Osteoblast (primary cell): ENCODE measurements at regions not wholly inside any gene's neighbourhood (a gene's known extent, or its start where the extent isn't known, plus 50 kb on each side); places are given as distances from the start of the nearest gene placed in this dataset.
"Not testable (repeated sequence)": the region's sequence is repeated elsewhere in the genome, so short reads cannot be mapped to it uniquely, and the experiment has no call there.

Experiments used
- DNase-seq: peaks from one replicate; pipeline ENCODE4 v3.0.0; 2011; ENCODE audit warnings: low spot score, mixed read lengths; ENCODE audit not compliant: insufficient read length; ENCODE audit errors: missing footprints
- H2AFZ ChIP-seq: 2 replicates; pipeline ENCODE4 v1.6.0; 2011; ENCODE audit warnings: mild to moderate bottlenecking, low read length
- H3K27ac ChIP-seq: 2 replicates; pipeline ENCODE4 v1.5.1; 2011; ENCODE audit warnings: mild to moderate bottlenecking, low read depth, low read length, moderate library complexity
- H3K27me3 ChIP-seq: 2 replicates; pipeline ENCODE4 v1.6.0; 2012; ENCODE audit warnings: mild to moderate bottlenecking, control low read depth, inconsistent platforms, low read length, moderate library complexity; ENCODE audit not compliant: insufficient read depth
- H3K36me3 ChIP-seq: 2 replicates; pipeline ENCODE4 v1.5.1; 2011; ENCODE audit warnings: mild to moderate bottlenecking, low read length, control low read depth, moderate library complexity; ENCODE audit not compliant: insufficient read depth
- H3K4me1 ChIP-seq: 2 replicates; pipeline ENCODE4 v1.5.1; 2011; ENCODE audit warnings: mild to moderate bottlenecking, low read length, control low read depth, moderate library complexity; ENCODE audit not compliant: insufficient read depth
- H3K4me2 ChIP-seq: 2 replicates; pipeline ENCODE4 v1.6.0; 2011; ENCODE audit warnings: mild to moderate bottlenecking, low read length; ENCODE audit not compliant: insufficient read depth
- H3K4me3 ChIP-seq: fragments of 200-600 bp; sonication (generic); 3 replicates; pipeline ENCODE4 v1.5.1; 2012; ENCODE audit warnings: mild to moderate bottlenecking, low read length, inconsistent platforms; ENCODE audit not compliant: insufficient read depth
- H3K79me2 ChIP-seq: 2 replicates; pipeline ENCODE4 v1.6.0; 2012; ENCODE audit warnings: mild to moderate bottlenecking, low read length, control low read depth, inconsistent platforms; ENCODE audit not compliant: insufficient read depth
- H3K9me3 ChIP-seq: 2 replicates; pipeline ENCODE4 v1.5.1; 2011; ENCODE audit warnings: low read depth, low read length, control low read depth
- H4K20me1 ChIP-seq: 2 replicates; pipeline ENCODE4 v1.6.0; 2012; ENCODE audit warnings: mild to moderate bottlenecking, low read length, control low read depth; ENCODE audit not compliant: insufficient read depth
- TF ChIP-seq, protein P1 (sequence below): IDR thresholded peaks from 2 replicates; pipeline ENCODE4 v1.5.1; 2011; ENCODE audit warnings: mild to moderate bottlenecking, low read depth, low read length, moderate library complexity; ENCODE audit errors: extremely low read depth

DNA sequence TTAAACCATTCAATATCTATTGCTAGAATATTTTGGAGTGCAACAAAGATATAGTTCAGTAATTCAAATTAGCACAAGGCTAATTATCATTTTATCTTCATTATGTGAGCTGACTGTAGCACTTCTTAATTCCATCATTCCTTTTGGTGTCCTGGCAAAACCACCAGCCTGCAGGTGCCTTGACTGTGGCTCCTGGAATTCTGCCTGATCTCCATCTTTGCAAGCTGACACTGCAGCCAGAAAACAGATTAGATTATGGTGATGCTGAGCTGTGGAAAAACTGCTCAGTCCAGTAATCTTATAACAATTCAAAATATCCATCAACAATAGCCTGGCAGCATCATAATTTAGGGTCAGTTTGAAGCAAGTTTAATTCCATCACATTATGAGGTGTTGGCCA lies 919.5 kb downstream of the DTWD2 start:
- H3K27ac ChIP-seq: no peak overlapping the region
- H3K79me2 ChIP-seq: no peaks in the 10 kb centered on the region
- TF ChIP-seq, protein P1, sequence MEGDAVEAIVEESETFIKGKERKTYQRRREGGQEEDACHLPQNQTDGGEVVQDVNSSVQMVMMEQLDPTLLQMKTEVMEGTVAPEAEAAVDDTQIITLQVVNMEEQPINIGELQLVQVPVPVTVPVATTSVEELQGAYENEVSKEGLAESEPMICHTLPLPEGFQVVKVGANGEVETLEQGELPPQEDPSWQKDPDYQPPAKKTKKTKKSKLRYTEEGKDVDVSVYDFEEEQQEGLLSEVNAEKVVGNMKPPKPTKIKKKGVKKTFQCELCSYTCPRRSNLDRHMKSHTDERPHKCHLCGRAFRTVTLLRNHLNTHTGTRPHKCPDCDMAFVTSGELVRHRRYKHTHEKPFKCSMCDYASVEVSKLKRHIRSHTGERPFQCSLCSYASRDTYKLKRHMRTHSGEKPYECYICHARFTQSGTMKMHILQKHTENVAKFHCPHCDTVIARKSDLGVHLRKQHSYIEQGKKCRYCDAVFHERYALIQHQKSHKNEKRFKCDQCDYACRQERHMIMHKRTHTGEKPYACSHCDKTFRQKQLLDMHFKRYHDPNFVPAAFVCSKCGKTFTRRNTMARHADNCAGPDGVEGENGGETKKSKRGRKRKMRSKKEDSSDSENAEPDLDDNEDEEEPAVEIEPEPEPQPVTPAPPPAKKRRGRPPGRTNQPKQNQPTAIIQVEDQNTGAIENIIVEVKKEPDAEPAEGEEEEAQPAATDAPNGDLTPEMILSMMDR: no peak
- no peak overlapping the region for H3K4me2 ChIP-seq
- no peaks in the 10 kb centered on the region for H3K27me3 ChIP-seq
- DNase-seq: no peak
- no peaks in the 10 kb centered on the region for H3K4me1 ChIP-seq
- H3K9me3 ChIP-seq: no peaks in the 10 kb centered on the region
- H3K36me3 ChIP-seq: no peaks in the 10 kb centered on the region
- no peak overlapping the region for H2AFZ ChIP-seq
- no peaks in the 10 kb centered on the region for H4K20me1 ChIP-seq
- no peak overlapping the region for H3K4me3 ChIP-seq

DNA sequence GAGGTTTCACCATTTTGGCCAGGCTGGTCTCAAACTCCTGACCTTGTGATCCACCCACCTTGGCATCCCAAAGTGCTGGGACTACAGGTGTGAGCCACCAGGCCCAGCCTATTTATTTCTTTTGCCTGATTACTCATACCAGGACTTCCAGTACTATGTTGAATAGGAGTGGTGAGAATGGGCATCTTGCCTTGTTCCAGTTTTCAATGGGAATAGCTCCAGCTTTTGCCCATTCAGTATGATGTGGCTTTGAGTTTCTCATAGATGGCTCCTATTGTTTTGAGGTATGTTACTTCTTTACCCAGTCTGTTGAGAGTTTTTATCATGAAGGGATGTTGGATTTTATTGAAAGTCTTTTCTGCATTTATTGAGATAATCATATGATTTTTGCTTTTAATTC lies 924.5 kb downstream of the DTWD2 start:
- DNase-seq, H3K4me3 ChIP-seq, H3K9me3 ChIP-seq, H3K27ac ChIP-seq, H3K27me3 ChIP-seq, H4K20me1 ChIP-seq, H3K79me2 ChIP-seq, H3K4me2 ChIP-seq, H3K36me3 ChIP-seq, H2AFZ ChIP-seq, H3K4me1 ChIP-seq: not testable (repeated sequence)

DNA sequence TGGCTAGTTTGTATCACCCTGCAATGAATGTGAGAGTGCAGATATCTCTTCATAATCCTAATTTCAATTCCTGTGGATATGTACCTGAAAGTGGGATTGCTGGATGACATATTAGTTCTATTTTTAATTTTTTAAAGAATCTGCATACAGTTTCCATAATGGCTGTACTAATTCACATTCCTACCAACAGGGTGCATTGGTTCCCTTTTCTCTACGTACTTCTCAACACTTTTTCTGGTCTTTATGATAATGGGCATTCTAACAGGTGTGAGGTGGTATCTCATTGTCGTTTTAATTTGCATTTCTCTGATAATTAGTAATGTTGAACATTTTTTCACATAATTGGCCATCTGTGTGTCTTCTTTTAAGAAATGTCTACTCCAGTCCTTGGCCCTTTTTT lies 927.5 kb downstream of the DTWD2 start:
- TF ChIP-seq, protein P1: no peak
- Histone ChIP-seq H4K20me1 (no peaks in the 10 kb centered on the region), H3K27ac (no peak overlapping the region), H3K4me1 (no peaks in the 10 kb centered on the region), H3K9me3 (no peaks in the 10 kb centered on the region), H3K4me2 (no peak overlapping the region), H3K79me2 (no peaks in the 10 kb centered on the region), H3K27me3 (no peaks in the 10 kb centered on the region), H2AFZ (no peak overlapping the region), H3K4me3 (no peak overlapping the region), H3K36me3 (no peaks in the 10 kb centered on the region)
- DNase-seq: no peak

DNA sequence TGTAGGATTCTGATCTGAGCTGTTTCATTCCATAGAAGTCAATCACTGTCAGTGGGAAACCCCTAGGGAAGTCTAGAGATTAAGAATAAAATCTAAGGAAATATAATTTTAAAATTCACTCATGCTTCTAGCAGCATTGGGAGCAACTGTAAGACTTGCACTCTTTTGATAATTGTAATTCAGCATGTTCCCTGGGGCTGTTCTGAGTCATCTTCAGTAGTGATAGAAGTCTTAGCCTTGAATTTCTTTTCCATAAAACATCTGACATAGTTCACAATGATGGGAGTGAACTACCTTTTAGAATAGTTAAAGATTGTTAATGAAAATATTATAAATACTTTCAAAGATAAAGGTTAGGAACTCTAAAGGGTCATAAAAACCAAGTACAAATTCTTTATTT lies 935.8 kb downstream of the DTWD2 start:
- no peak overlapping the region for H3K4me2 ChIP-seq
- H3K27ac ChIP-seq: no peak overlapping the region

More for the DNA sequence above, 935.8 kb downstream of the DTWD2 start:
- Histone ChIP-seq H3K4me3 (no peak overlapping the region), H3K4me1 (no peaks in the 10 kb centered on the region), H3K79me2 (no peaks in the 10 kb centered on the region), H3K9me3 (peaks cover 5% of the 10 kb centered on the region), H3K36me3 (no peaks in the 10 kb centered on the region), H3K27me3 (no peaks in the 10 kb centered on the region), H4K20me1 (no peaks in the 10 kb centered on the region), H2AFZ (no peak overlapping the region)
- DNase-seq: no peak
- TF ChIP-seq, protein P1: no peak
